ENCODE measurements at regions not wholly inside any gene's neighbourhood (a gene's known extent, or its start where the extent isn't known, plus 50 kb on each side); places are given as distances from the start of the nearest gene placed in this dataset.

GRCh38 chr10:29237786-29238185 lies 51.1 kb upstream of the LYZL1 start:
- TF ChIP-seq EZH2 (optimal IDR thresholded peaks at IDR 0.05; ENCODE audit: low read depth, low read length) (no peak), CTCF (IDR thresholded peaks at IDR 0.05; ENCODE audit: low read length) (no peak)
